ENCODE measurements at regions not wholly inside any gene's neighbourhood (a gene's known extent, or its start where the extent isn't known, plus 50 kb on each side); places are given as distances from the start of the nearest gene placed in this dataset.
"Not testable (repeated sequence)": the region's sequence is repeated elsewhere in the genome, so short reads cannot be mapped to it uniquely, and the experiment has no call there.

GRCh38 chr7:145431834-145432233 lies 596.0 kb upstream of the TPK1 start:
- TF ChIP-seq, protein P1, sequence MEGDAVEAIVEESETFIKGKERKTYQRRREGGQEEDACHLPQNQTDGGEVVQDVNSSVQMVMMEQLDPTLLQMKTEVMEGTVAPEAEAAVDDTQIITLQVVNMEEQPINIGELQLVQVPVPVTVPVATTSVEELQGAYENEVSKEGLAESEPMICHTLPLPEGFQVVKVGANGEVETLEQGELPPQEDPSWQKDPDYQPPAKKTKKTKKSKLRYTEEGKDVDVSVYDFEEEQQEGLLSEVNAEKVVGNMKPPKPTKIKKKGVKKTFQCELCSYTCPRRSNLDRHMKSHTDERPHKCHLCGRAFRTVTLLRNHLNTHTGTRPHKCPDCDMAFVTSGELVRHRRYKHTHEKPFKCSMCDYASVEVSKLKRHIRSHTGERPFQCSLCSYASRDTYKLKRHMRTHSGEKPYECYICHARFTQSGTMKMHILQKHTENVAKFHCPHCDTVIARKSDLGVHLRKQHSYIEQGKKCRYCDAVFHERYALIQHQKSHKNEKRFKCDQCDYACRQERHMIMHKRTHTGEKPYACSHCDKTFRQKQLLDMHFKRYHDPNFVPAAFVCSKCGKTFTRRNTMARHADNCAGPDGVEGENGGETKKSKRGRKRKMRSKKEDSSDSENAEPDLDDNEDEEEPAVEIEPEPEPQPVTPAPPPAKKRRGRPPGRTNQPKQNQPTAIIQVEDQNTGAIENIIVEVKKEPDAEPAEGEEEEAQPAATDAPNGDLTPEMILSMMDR (conservative IDR thresholded peaks at IDR 0.05; ENCODE audit: low read length), result no peak
- TF ChIP-seq EZH2phosphoT487 (IDR thresholded peaks at IDR 0.05; ENCODE audit: borderline replicate concordance, low read depth, low read length), result no peak
- intact Hi-C loops (cut with micrococcal nuclease; ENCODE audit: unreplicated experiment), result no loop called here
- no peaks in the 10 kb centered on the region for H3K36me3 ChIP-seq (ENCODE audit: insufficient read depth, low read length)
- no TSS peak for BruUV-seq (replicated peaks)
- H2AFZ ChIP-seq (ENCODE audit: low read length), result no peak overlapping the region
- no peak overlapping the region for H3K4me2 ChIP-seq (ENCODE audit: low read length)
- CTCF ChIA-PET (ENCODE audit: unreplicated experiment), result no interaction called here
- H3K9me2 ChIP-seq (ENCODE audit: insufficient read depth, low read length), result no peaks in the 10 kb centered on the region
- no peak for DNase-seq (ENCODE audit: low spot score)
- no peaks in the 10 kb centered on the region for H3K4me1 ChIP-seq (ENCODE audit: insufficient read depth, low read length, poor library complexity, severe bottlenecking)
- no peaks in the 10 kb centered on the region for H3K79me2 ChIP-seq (ENCODE audit: insufficient read depth, low read depth, low read length)
- POLR2A ChIA-PET, result interaction anchor here (0.6 to 1.1 kb wide), 3 partner anchors 8 to 169 kb away, joined by 3 read pairs; no protein-coding TSS in a partner anchor
- no peak overlapping the region for H3K27ac ChIP-seq (ENCODE audit: low read depth, low read length, poor library complexity, severe bottlenecking)
- H3K4me3 ChIP-seq (ENCODE audit: low read depth, low read length, poor library complexity, severe bottlenecking), result no peak overlapping the region
- H4K20me1 ChIP-seq (ENCODE audit: insufficient read depth, low read length), result no peaks in the 10 kb centered on the region
- no peaks in the 10 kb centered on the region for H3K9me3 ChIP-seq (ENCODE audit: low read length)

GRCh38 chr7:145418481-145418880 lies 582.6 kb upstream of the TPK1 start:
- H2AFZ ChIP-seq (ENCODE audit: low read length); H3K36me3 ChIP-seq (ENCODE audit: insufficient read depth, low read length); H3K9me2 ChIP-seq (ENCODE audit: insufficient read depth, low read length); CTCF ChIA-PET (ENCODE audit: unreplicated experiment); H4K20me1 ChIP-seq (ENCODE audit: insufficient read depth, low read length); H3K4me2 ChIP-seq (ENCODE audit: low read length); intact Hi-C loops (cut with micrococcal nuclease; ENCODE audit: unreplicated experiment); H3K79me2 ChIP-seq (ENCODE audit: insufficient read depth, low read depth, low read length); POLR2A ChIA-PET; BruUV-seq (replicated peaks); H3K4me1 ChIP-seq (ENCODE audit: insufficient read depth, low read length, poor library complexity, severe bottlenecking); H3K9me3 ChIP-seq (ENCODE audit: low read length); DNase-seq (ENCODE audit: low spot score); H3K4me3 ChIP-seq (ENCODE audit: low read depth, low read length, poor library complexity, severe bottlenecking); H3K27ac ChIP-seq (ENCODE audit: low read depth, low read length, poor library complexity, severe bottlenecking): not testable (repeated sequence)

GRCh38 chr7:145411066-145411465 lies 575.2 kb upstream of the TPK1 start:
- H2AFZ ChIP-seq (ENCODE audit: low read length), result no peak overlapping the region
- no peaks in the 10 kb centered on the region for H3K36me3 ChIP-seq (ENCODE audit: insufficient read depth, low read length)
- POLR2A ChIA-PET, result no interaction called here
- BruUV-seq (replicated peaks), result no TSS peak
- no peaks in the 10 kb centered on the region for H3K9me3 ChIP-seq (ENCODE audit: low read length)
- no peak overlapping the region for H3K4me2 ChIP-seq (ENCODE audit: low read length)
- H3K4me1 ChIP-seq (ENCODE audit: insufficient read depth, low read length, poor library complexity, severe bottlenecking), result no peaks in the 10 kb centered on the region
- no peak overlapping the region for H3K27ac ChIP-seq (ENCODE audit: low read depth, low read length, poor library complexity, severe bottlenecking)
- intact Hi-C loops (cut with micrococcal nuclease; ENCODE audit: unreplicated experiment), result no loop called here
- H3K9me2 ChIP-seq (ENCODE audit: insufficient read depth, low read length), result no peaks in the 10 kb centered on the region
- no peak overlapping the region for H3K4me3 ChIP-seq (ENCODE audit: low read depth, low read length, poor library complexity, severe bottlenecking)
- TF ChIP-seq EZH2phosphoT487 (IDR thresholded peaks at IDR 0.05; ENCODE audit: borderline replicate concordance, low read depth, low read length), result no peak
- TF ChIP-seq, protein P1 (conservative IDR thresholded peaks at IDR 0.05; ENCODE audit: low read length), result no peak
- H4K20me1 ChIP-seq (ENCODE audit: insufficient read depth, low read length), result no peaks in the 10 kb centered on the region
- H3K79me2 ChIP-seq (ENCODE audit: insufficient read depth, low read depth, low read length), result no peaks in the 10 kb centered on the region
- DNase-seq (ENCODE audit: low spot score), result no peak
- CTCF ChIA-PET (ENCODE audit: unreplicated experiment), result no interaction called here

Measured in OCI-LY7 (cell line).